HCT116 (cell line): ENCODE measurements at regions not wholly inside any gene's neighbourhood (a gene's known extent, or its start where the extent isn't known, plus 50 kb on each side); places are given as distances from the start of the nearest gene placed in this dataset.

ENCODE experiments used
- ATAC-seq: fragments of 200-7000 bp; cut with Tn5 transposase; 2 replicates; pipeline ENCODE4 v1.9.1; 2020; ENCODE audit warnings: mild to moderate bottlenecking, moderate library complexity
- BruUV-seq: library from RNA; stranded (reverse); fragments of 400-500 nt; replicated peaks from 2 replicates; lab custom pipeline; 2021; lab: Mats Ljungman, UMichigan
- CTCF ChIA-PET: fragments of 300-600 bp; sonication (Branson Sonifier 250); formaldehyde crosslinking; loops from one replicate; lab custom pipeline; 2021; ENCODE audit warnings: antibody characterized with exemption; lab: Charles Lee
- POLR2A ChIA-PET: fragments of 300-600, 350-600 bp; sonication (Branson Sonifier 250); formaldehyde crosslinking; loops from one replicate; lab custom pipeline; 2021; ENCODE audit warnings: antibody characterized with exemption; lab: Charles Lee
- RAD21 ChIA-PET, 2 experiments: fragments of 300-600 bp; sonication (Branson Sonifier 250); formaldehyde crosslinking; loops; one replicate each; lab custom pipeline; 2023; ENCODE audit warnings: low total read pairs in 2 of 2; ENCODE audit not compliant: uncharacterized antibody in 2 of 2, unreplicated experiment in 2 of 2, low non-redundant PET in 1 of 2; lab: Charles Lee
- DNase-seq: peaks from one replicate; pipeline ENCODE4 v3.0.0-alpha.2; 2010; ENCODE audit warnings: low read depth, low spot score
- H2AFZ ChIP-seq: fragments of 200-600 bp; shearing (Covaris generic), sonication (generic); 2 replicates; pipeline ENCODE4 v1.6.1; 2017; ENCODE audit warnings: low read depth, mixed run types, mixed read lengths, antibody characterized with exemption, low read length; ENCODE audit not compliant: poor library complexity, severe bottlenecking
- H3K27ac ChIP-seq: 2 replicates; pipeline ENCODE4 v1.5.1; 2012; ENCODE audit warnings: low read depth, low read length
- H3K27me3 ChIP-seq: fragments of 200-600 bp; sonication (generic); 2 replicates; pipeline ENCODE4 v1.6.1; 2016; ENCODE audit warnings: mixed run types, low read length, mixed read lengths; ENCODE audit not compliant: insufficient read depth
- H3K36me3 ChIP-seq, 2 experiments: fragments of 200-500 bp in 1 of 2; fragments of 200-600 bp in 1 of 2; sonication (Bioruptor generic) in 1 of 2; sonication (generic) in 1 of 2; 2 replicates each; pipeline versions ENCODE4 v1.5.1 to v1.6.1; 2014 to 2016; ENCODE audit warnings: low read length in 2 of 2, inconsistent platforms in 1 of 2, mixed read lengths in 1 of 2, mixed run types in 1 of 2; ENCODE audit not compliant: insufficient read depth in 2 of 2, control insufficient read depth in 1 of 2
- H3K4me1 ChIP-seq, 2 experiments: fragments of 200-600 bp in 1 of 2; sonication (generic) in 1 of 2; 2 replicates each; pipeline versions ENCODE4 v1.5.1 to v1.6.1; 2012 to 2017; ENCODE audit warnings: low read length in 2 of 2, inconsistent platforms in 1 of 2, mild to moderate bottlenecking in 1 of 2, mixed read lengths in 1 of 2, mixed run types in 1 of 2, moderate library complexity in 1 of 2; ENCODE audit not compliant: insufficient read depth in 2 of 2, control insufficient read depth in 1 of 2
- H3K4me2 ChIP-seq: fragments of 200-600 bp; sonication (generic); 2 replicates; pipeline ENCODE4 v1.6.1; 2017; ENCODE audit warnings: mixed run types, low read length, mixed read lengths
- H3K4me3 ChIP-seq, 2 experiments: fragments of 200-600 bp in 1 of 2; sonication (generic) in 1 of 2; replicated peaks in 1 of 2; 2 replicates each; pipeline ENCODE4 v1.5.1; 2011 to 2016; ENCODE audit warnings: low read length in 2 of 2, control low read depth in 1 of 2, low read depth in 1 of 2, mild to moderate bottlenecking in 1 of 2, mixed read lengths in 1 of 2, mixed run types in 1 of 2
- H3K79me2 ChIP-seq: fragments of 200-600 bp; sonication (generic); 2 replicates; pipeline ENCODE4 v1.6.1; 2017; ENCODE audit warnings: mild to moderate bottlenecking, mixed run types, low read length, moderate library complexity, mixed read lengths; ENCODE audit not compliant: insufficient read depth
- H3K9ac ChIP-seq: fragments of 200-600 bp; sonication (generic); 2 replicates; pipeline ENCODE4 v1.6.1; 2016; ENCODE audit warnings: low read length, mixed read lengths
- H3K9me2 ChIP-seq: fragments of 200-600 bp; sonication (generic), shearing (Covaris generic); 2 replicates; pipeline ENCODE4 v1.6.1; 2017; ENCODE audit warnings: mixed run types, mild to moderate bottlenecking, moderate library complexity; ENCODE audit not compliant: insufficient read depth
- H3K9me3 ChIP-seq, 2 experiments: fragments of 200-500 bp in 1 of 2; fragments of 200-600 bp in 1 of 2; sonication (Bioruptor generic) in 1 of 2; sonication (generic) in 1 of 2; 2 replicates each; pipeline ENCODE4 v1.6.1; 2014 to 2017; ENCODE audit warnings: low read length in 2 of 2, mixed read lengths in 2 of 2, inconsistent platforms in 1 of 2, low read depth in 1 of 2, mild to moderate bottlenecking in 1 of 2, mixed run types in 1 of 2, moderate library complexity in 1 of 2; ENCODE audit not compliant: control insufficient read depth in 1 of 2, insufficient read depth in 1 of 2
- H4K20me1 ChIP-seq: fragments of 200-600 bp; sonication (generic), shearing (Covaris generic); 2 replicates; pipeline ENCODE4 v1.6.1; 2017; ENCODE audit warnings: mixed run types, mild to moderate bottlenecking, moderate library complexity; ENCODE audit not compliant: insufficient read depth
- CBX3 ChIP-seq: IDR thresholded peaks from 2 replicates; pipeline ENCODE4 v1.6.1; 2012; ENCODE audit warnings: low read depth
- EGR1 ChIP-seq: IDR thresholded peaks from 2 replicates; pipeline ENCODE4 v1.6.1; 2012; ENCODE audit warnings: low read depth
- ELF1 ChIP-seq: IDR thresholded peaks from 2 replicates; pipeline ENCODE4 v1.6.1; 2012; ENCODE audit warnings: low read depth, borderline replicate concordance
- EZH2 ChIP-seq: fragments of 200-600 bp; sonication (generic); IDR thresholded peaks from 2 replicates; pipeline ENCODE4 v1.6.1; 2017; ENCODE audit warnings: antibody characterized with exemption, mixed run types
- FOSL1 ChIP-seq: IDR thresholded peaks from 2 replicates; pipeline ENCODE4 v1.6.1; 2012; ENCODE audit warnings: low read depth
- POLR2A ChIP-seq: IDR thresholded peaks from 2 replicates; pipeline ENCODE4 v1.7.0; 2011; ENCODE audit warnings: borderline replicate concordance; ENCODE audit not compliant: insufficient read depth, insufficient read length; ENCODE audit errors: extremely low read depth
- POLR2AphosphoS5 ChIP-seq: IDR thresholded peaks from 2 replicates; pipeline ENCODE4 v1.6.1; 2011; ENCODE audit warnings: mild to moderate bottlenecking, low read depth, low read length, moderate library complexity
- RAD21 ChIP-seq: IDR thresholded peaks from 2 replicates; pipeline ENCODE4 v1.6.1; 2012; ENCODE audit warnings: low read depth, mild to moderate bottlenecking
- SIN3A ChIP-seq: IDR thresholded peaks from 2 replicates; pipeline ENCODE4 v1.6.1; 2012; ENCODE audit warnings: low read depth
- SP1 ChIP-seq: IDR thresholded peaks from 2 replicates; pipeline ENCODE4 v1.6.1; 2012; ENCODE audit warnings: low read depth
- SRF ChIP-seq: IDR thresholded peaks from 2 replicates; pipeline ENCODE4 v1.6.1; 2012; ENCODE audit warnings: low read depth
- YY1 ChIP-seq: IDR thresholded peaks from 2 replicates; pipeline ENCODE4 v1.6.1; 2011; ENCODE audit warnings: low read length, low read depth, moderate library complexity, mild to moderate bottlenecking; ENCODE audit not compliant: insufficient replicate concordance; ENCODE audit errors: extremely low read depth
- ZFX ChIP-seq: fragments of 450-650 bp; IDR thresholded peaks from 2 replicates; pipeline ENCODE4 v1.6.1; 2017
- ZNF274 ChIP-seq: fragments of 200-500 bp; sonication (Bioruptor generic); IDR thresholded peaks from 2 replicates; pipeline ENCODE4 v1.6.1; 2014; ENCODE audit warnings: mild to moderate bottlenecking, low read depth, low read length, inconsistent platforms
- intact Hi-C: fragments of 100-400 bp; cut with micrococcal nuclease; formaldehyde crosslinking; loops from 2 replicates; pipeline ENCODE4 v1.10.0; 2022
- TF ChIP-seq, protein P1 (sequence below), 3 experiments: fragments of 200-600 bp in 1 of 3; sonication (generic) in 1 of 3; IDR thresholded peaks in 2 of 3; conservative IDR thresholded peaks in 1 of 3; 2 replicates each; pipeline ENCODE4 v1.5.1; 2012 to 2017; ENCODE audit warnings: low read depth in 2 of 3, low read length in 2 of 3, antibody characterized with exemption in 1 of 3, borderline replicate concordance in 1 of 3, control low read depth in 1 of 3, mild to moderate bottlenecking in 1 of 3, mixed read lengths in 1 of 3, mixed run types in 1 of 3, moderate library complexity in 1 of 3; ENCODE audit not compliant: insufficient read depth in 1 of 3
- TF ChIP-seq, protein P2 (sequence below): IDR thresholded peaks from 2 replicates; pipeline ENCODE4 v1.6.1; 2012

DNA sequence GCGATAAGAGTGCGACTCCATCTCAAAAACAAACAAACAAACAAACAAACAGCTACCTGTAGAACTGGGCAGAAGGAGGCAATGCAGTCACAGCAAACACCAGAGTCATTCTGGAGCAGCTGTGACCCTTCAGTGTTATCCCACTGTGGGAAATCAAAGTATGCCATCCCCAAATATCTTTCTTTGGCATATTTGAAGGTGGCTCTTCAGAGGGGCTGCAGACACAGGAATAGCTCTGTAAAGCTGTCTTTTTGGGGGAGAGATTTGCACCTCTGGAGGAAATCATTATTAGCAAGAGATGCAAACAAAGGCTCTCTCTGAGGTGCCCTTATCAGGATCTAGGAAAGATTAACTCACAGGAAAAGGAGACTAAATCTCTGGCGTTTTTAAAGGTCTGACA is 98.5 kb upstream of the XPO1 start:
- TF ChIP-seq, protein P1, sequence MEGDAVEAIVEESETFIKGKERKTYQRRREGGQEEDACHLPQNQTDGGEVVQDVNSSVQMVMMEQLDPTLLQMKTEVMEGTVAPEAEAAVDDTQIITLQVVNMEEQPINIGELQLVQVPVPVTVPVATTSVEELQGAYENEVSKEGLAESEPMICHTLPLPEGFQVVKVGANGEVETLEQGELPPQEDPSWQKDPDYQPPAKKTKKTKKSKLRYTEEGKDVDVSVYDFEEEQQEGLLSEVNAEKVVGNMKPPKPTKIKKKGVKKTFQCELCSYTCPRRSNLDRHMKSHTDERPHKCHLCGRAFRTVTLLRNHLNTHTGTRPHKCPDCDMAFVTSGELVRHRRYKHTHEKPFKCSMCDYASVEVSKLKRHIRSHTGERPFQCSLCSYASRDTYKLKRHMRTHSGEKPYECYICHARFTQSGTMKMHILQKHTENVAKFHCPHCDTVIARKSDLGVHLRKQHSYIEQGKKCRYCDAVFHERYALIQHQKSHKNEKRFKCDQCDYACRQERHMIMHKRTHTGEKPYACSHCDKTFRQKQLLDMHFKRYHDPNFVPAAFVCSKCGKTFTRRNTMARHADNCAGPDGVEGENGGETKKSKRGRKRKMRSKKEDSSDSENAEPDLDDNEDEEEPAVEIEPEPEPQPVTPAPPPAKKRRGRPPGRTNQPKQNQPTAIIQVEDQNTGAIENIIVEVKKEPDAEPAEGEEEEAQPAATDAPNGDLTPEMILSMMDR (IDR thresholded peaks at IDR 0.05 in 2 of 3, conservative IDR thresholded peaks at IDR 0.05 in 1 of 3; ENCODE audit: borderline replicate concordance in 1 of 3, insufficient read depth in 1 of 3, low read depth in 2 of 3, low read length in 2 of 3), result no peak
- TF ChIP-seq, all 23 proteins: peak for 0
- H3K9ac ChIP-seq, result no peak overlapping the region
- H3K9me2 ChIP-seq, result no peaks in the 10 kb centered on the region
- no peak overlapping the region for H3K4me2 ChIP-seq
- no peaks in the 10 kb centered on the region for H3K36me3 ChIP-seq
- no peaks in the 10 kb centered on the region for H3K27me3 ChIP-seq
- POLR2A ChIA-PET, result no interaction called here
- H3K4me1 ChIP-seq, result peaks cover 7 to 19% of the 10 kb centered on the region in 2 experiments; a peak in 3 of 4 replicates
- no peaks in the 10 kb centered on the region for H4K20me1 ChIP-seq
- H3K79me2 ChIP-seq, result no peaks in the 10 kb centered on the region
- BruUV-seq, result no TSS peak
- no peak overlapping the region for H3K4me3 ChIP-seq
- H2AFZ ChIP-seq, result no peak overlapping the region
- no peaks in the 10 kb centered on the region for H3K9me3 ChIP-seq
- RAD21 ChIA-PET, result no interaction called here
- CTCF ChIA-PET, result interaction anchor here (1.2 kb wide), 1 partner anchor 501 kb away, joined by 4 read pairs; no protein-coding TSS in a partner anchor
- no peak overlapping the region for H3K27ac ChIP-seq
- intact Hi-C loops, result no loop called here
- no peak for ATAC-seq
- no peak for DNase-seq

GRCh38 chr2:61634512-61634911 is 96.4 kb upstream of the XPO1 start:
- no peak for ATAC-seq
- no peaks in the 10 kb centered on the region for H3K9me2 ChIP-seq
- no peak overlapping the region for H3K4me3 ChIP-seq
- no peaks in the 10 kb centered on the region for H3K36me3 ChIP-seq
- no peaks in the 10 kb centered on the region for H3K9me3 ChIP-seq
- no peaks in the 10 kb centered on the region for H3K79me2 ChIP-seq
- H3K27me3 ChIP-seq, result no peaks in the 10 kb centered on the region
- DNase-seq, result no peak
- H3K27ac ChIP-seq, result no peak overlapping the region
- RAD21 ChIA-PET, result no interaction called here
- H3K4me2 ChIP-seq, result no peak overlapping the region
- no peak overlapping the region for H3K9ac ChIP-seq
- CTCF ChIA-PET, result interaction anchor here (0.6 to 1.4 kb wide), 2 partner anchors 60 to 208 kb away, joined by 3 read pairs; no protein-coding TSS in a partner anchor
- intact Hi-C loops, result no loop called here
- POLR2A ChIA-PET, result no interaction called here
- peak overlapping the region; percentile 45 for H2AFZ ChIP-seq
- no peaks in the 10 kb centered on the region for H4K20me1 ChIP-seq
- no TSS peak for BruUV-seq
- TF ChIP-seq SP1, result no peak
- TF ChIP-seq SIN3A, result no peak
- no peak for TF ChIP-seq RAD21
- TF ChIP-seq CBX3, result no peak
- no peak for TF ChIP-seq ZNF274
- no peak for TF ChIP-seq EZH2
- no peak for TF ChIP-seq ZFX
- no peak for TF ChIP-seq ELF1
- TF ChIP-seq, protein P2, sequence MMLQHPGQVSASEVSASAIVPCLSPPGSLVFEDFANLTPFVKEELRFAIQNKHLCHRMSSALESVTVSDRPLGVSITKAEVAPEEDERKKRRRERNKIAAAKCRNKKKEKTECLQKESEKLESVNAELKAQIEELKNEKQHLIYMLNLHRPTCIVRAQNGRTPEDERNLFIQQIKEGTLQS, result no peak
- TF ChIP-seq, protein P1 (IDR thresholded peaks at IDR 0.05 in 2 of 3, conservative IDR thresholded peaks at IDR 0.05 in 1 of 3; ENCODE audit: borderline replicate concordance in 1 of 3, insufficient read depth in 1 of 3, low read depth in 2 of 3, low read length in 2 of 3), result no peak
- no peak for TF ChIP-seq FOSL1
- no peak for TF ChIP-seq SRF
- TF ChIP-seq YY1, result no peak
- TF ChIP-seq POLR2AphosphoS5, result no peak
- TF ChIP-seq POLR2A, result no peak
- TF ChIP-seq EGR1, result no peak
- H3K4me1 ChIP-seq, result peaks cover 7 to 19% of the 10 kb centered on the region in 2 experiments; a peak in 3 of 4 replicates
